SK-N-SH (cell line): ENCODE measurements at regions not wholly inside any gene's neighbourhood (a gene's known extent, or its start where the extent isn't known, plus 50 kb on each side); places are given as distances from the start of the nearest gene placed in this dataset.

ENCODE experiments used
- CTCF ChIA-PET: fragments of 300-600, 350-600 bp; formaldehyde crosslinking; extraction: SDS; loops from one replicate; lab custom pipeline; 2021; lab: Yijun Ruan, JAX
- POLR2A ChIA-PET: fragments of 350-600 bp; sonication (Branson Sonifier 250); formaldehyde crosslinking; extraction: SDS; loops from one replicate; lab custom pipeline; 2020; ENCODE audit warnings: antibody characterized with exemption, inconsistent platforms; lab: Yijun Ruan, JAX
- DNase-seq: peaks from one replicate; pipeline ENCODE4 v3.0.0; 2012
- H2AFZ ChIP-seq: fragments of 200-600 bp; sonication (generic); 2 replicates; pipeline ENCODE4 v1.8.1; 2016; ENCODE audit warnings: antibody characterized with exemption, mild to moderate bottlenecking, low read depth
- H3F3A ChIP-seq: fragments of 200-600 bp; sonication (generic); replicated peaks from 2 replicates; pipeline ENCODE3; 2016; ENCODE audit warnings: antibody characterized with exemption, mild to moderate bottlenecking; ENCODE audit not compliant: insufficient read depth
- H3K27ac ChIP-seq, 2 experiments: fragments of 200-500 bp in 1 of 2; fragments of 200-600 bp in 1 of 2; sonication (Bioruptor generic) in 1 of 2; sonication (generic), shearing (Covaris generic) in 1 of 2; 2 replicates each; pipeline versions ENCODE4 v1.5.1 to v1.6.1; 2014 to 2016; ENCODE audit warnings: low read depth in 2 of 2, inconsistent platforms in 1 of 2, low read length in 1 of 2, mild to moderate bottlenecking in 1 of 2, mixed read lengths in 1 of 2
- H3K27me3 ChIP-seq: fragments of 200-600 bp; sonication (generic), shearing (Covaris generic); 2 replicates; pipeline ENCODE4 v1.6.1; 2016; ENCODE audit warnings: mixed run types; ENCODE audit not compliant: insufficient read depth
- H3K36me3 ChIP-seq, 2 experiments: fragments of 200-500 bp in 1 of 2; fragments of 200-600 bp in 1 of 2; sonication (Bioruptor generic) in 1 of 2; sonication (generic) in 1 of 2; replicated peaks in 1 of 2; 2 replicates each; pipeline versions ENCODE3 to v1.5.1; 2014 to 2016; ENCODE audit warnings: low read length in 1 of 2, mild to moderate bottlenecking in 1 of 2; ENCODE audit not compliant: insufficient read depth in 2 of 2, control insufficient read depth in 1 of 2
- H3K4me1 ChIP-seq, 2 experiments: fragments of 200-500 bp in 1 of 2; fragments of 200-600 bp in 1 of 2; sonication (Bioruptor generic) in 1 of 2; sonication (generic), shearing (Covaris generic) in 1 of 2; 2 replicates each; pipeline versions ENCODE4 v1.5.1 to v1.6.1; 2014 to 2016; ENCODE audit warnings: low read depth in 1 of 2, low read length in 1 of 2, mixed run types in 1 of 2; ENCODE audit not compliant: insufficient read depth in 2 of 2, control insufficient read depth in 1 of 2
- H3K4me2 ChIP-seq: fragments of 200-600 bp; sonication (generic), shearing (Covaris generic); 2 replicates; pipeline ENCODE4 v1.6.1; 2017; ENCODE audit warnings: mixed run types
- H3K4me3 ChIP-seq, 2 experiments: fragments of 200-500 bp in 1 of 2; fragments of 200-600 bp in 1 of 2; sonication (Bioruptor generic) in 1 of 2; sonication (generic), shearing (Covaris generic) in 1 of 2; 2 replicates each; pipeline versions ENCODE4 v1.5.1 to v1.8.1; 2014 to 2016; ENCODE audit warnings: low read depth in 2 of 2, inconsistent platforms in 1 of 2, low read length in 1 of 2, mild to moderate bottlenecking in 1 of 2, mixed read lengths in 1 of 2, moderate library complexity in 1 of 2
- H3K79me2 ChIP-seq: fragments of 200-600 bp; sonication (generic); 2 replicates; pipeline ENCODE4 v1.8.1; 2017; ENCODE audit warnings: mild to moderate bottlenecking; ENCODE audit not compliant: insufficient read depth
- H3K9ac ChIP-seq: fragments of 200-600 bp; sonication (generic); 2 replicates; pipeline ENCODE4 v1.6.1; 2017; ENCODE audit warnings: mixed run types
- H3K9me2 ChIP-seq: fragments of 200-600 bp; sonication (generic); 2 replicates; pipeline ENCODE4 v1.6.1; 2017; ENCODE audit warnings: mixed run types
- H3K9me3 ChIP-seq: fragments of 200-600 bp; sonication (generic); 2 replicates; pipeline ENCODE4 v1.6.1; 2017; ENCODE audit warnings: mixed run types, mild to moderate bottlenecking, moderate library complexity
- H4K20me1 ChIP-seq: fragments of 200-600 bp; sonication (generic); 2 replicates; pipeline ENCODE4 v1.6.1; 2017; ENCODE audit warnings: mild to moderate bottlenecking, mixed run types; ENCODE audit not compliant: insufficient read depth
- FOSL2 ChIP-seq: IDR thresholded peaks from 2 replicates; pipeline ENCODE4 v1.4.0; 2012; ENCODE audit warnings: low read depth, mild to moderate bottlenecking, moderate library complexity, borderline replicate concordance
- FOXJ3 ChIP-seq: sonication (generic); formaldehyde crosslinking; IDR thresholded peaks from 2 replicates; pipeline ENCODE4 v1.5.1; 2020; ENCODE audit warnings: mild to moderate bottlenecking, missing genetic modification reagents
- FOXM1 ChIP-seq: IDR thresholded peaks from 2 replicates; pipeline ENCODE4 v1.4.0; 2012; ENCODE audit warnings: low read depth, mild to moderate bottlenecking
- NRF1 ChIP-seq: IDR thresholded peaks from 2 replicates; pipeline ENCODE4 v1.6.1; 2012; ENCODE audit warnings: low read depth, mild to moderate bottlenecking, low read length
- RAD21 ChIP-seq: IDR thresholded peaks from 2 replicates; pipeline ENCODE4 v1.6.1; 2012; ENCODE audit warnings: mild to moderate bottlenecking, low read length
- RCOR1 ChIP-seq: fragments of 150-350 bp; IDR thresholded peaks from 2 replicates; pipeline ENCODE4 v1.6.1; 2017; ENCODE audit warnings: antibody characterized with exemption, low read length
- RXRA ChIP-seq: IDR thresholded peaks from 2 replicates; pipeline ENCODE4 v1.4.0; 2012; ENCODE audit warnings: low read depth, mild to moderate bottlenecking, borderline replicate concordance
- SIN3A ChIP-seq: IDR thresholded peaks from 2 replicates; pipeline ENCODE4 v1.6.1; 2012; ENCODE audit warnings: low read depth, mild to moderate bottlenecking, low read length, moderate library complexity, borderline replicate concordance
- SMC3 ChIP-seq: IDR thresholded peaks from 2 replicates; pipeline ENCODE4 v1.6.1; 2012; ENCODE audit warnings: low read depth, low read length, improper control_type of control experiment
- TAF1 ChIP-seq: IDR thresholded peaks from 2 replicates; pipeline ENCODE4 v1.6.1; 2012; ENCODE audit warnings: low read depth, mild to moderate bottlenecking, low read length, moderate library complexity, borderline replicate concordance
- TCF12 ChIP-seq: IDR thresholded peaks from 2 replicates; pipeline ENCODE4 v1.4.0; 2012
- TEAD4 ChIP-seq: IDR thresholded peaks from 2 replicates; pipeline ENCODE4 v1.4.0; 2012; ENCODE audit warnings: mild to moderate bottlenecking, borderline replicate concordance; ENCODE audit not compliant: insufficient read depth
- YY1 ChIP-seq: IDR thresholded peaks from 2 replicates; pipeline ENCODE4 v1.4.0; 2012; ENCODE audit warnings: low read depth, mild to moderate bottlenecking
- WGBS: methylation state at CpG from one replicate; pipeline ENCODE4 v1.1.6; 2017; ENCODE audit warnings: low lambda C conversion rate; 5-methylcytosine and 5-hydroxymethylcytosine counted together
- TF ChIP-seq, protein P1 (sequence below): fragments of 200-600 bp; sonication (generic); IDR thresholded peaks from 2 replicates; pipeline ENCODE4 v1.6.1; 2017; ENCODE audit warnings: antibody characterized with exemption, mild to moderate bottlenecking, moderate library complexity
- TF ChIP-seq, protein P2 (sequence below): IDR thresholded peaks from 2 replicates; pipeline ENCODE4 v1.4.0; 2012; ENCODE audit warnings: low read depth, borderline replicate concordance
- TF ChIP-seq, protein P3 (sequence below): IDR thresholded peaks from 2 replicates; pipeline ENCODE4 v1.4.0; 2012; ENCODE audit warnings: low read depth, borderline replicate concordance
- TF ChIP-seq, protein P4 (sequence below): fragments of 150-350 bp; IDR thresholded peaks from 2 replicates; pipeline ENCODE4 v1.6.1; 2017; ENCODE audit warnings: antibody characterized with exemption, low read length, low read depth, borderline replicate concordance
- TF ChIP-seq, protein P5 (sequence below): IDR thresholded peaks from 2 replicates; pipeline ENCODE4 v1.4.0; 2012; ENCODE audit warnings: low read depth
- TF ChIP-seq, protein P6 (sequence below): fragments of 150-350 bp; IDR thresholded peaks from 2 replicates; pipeline ENCODE4 v1.6.1; 2016; ENCODE audit warnings: mild to moderate bottlenecking, low read depth, low read length
- TF ChIP-seq, protein P7 (sequence below): IDR thresholded peaks from 2 replicates; pipeline ENCODE4 v1.6.1; 2012; ENCODE audit warnings: mild to moderate bottlenecking, low read depth, low read length, moderate library complexity

DNA sequence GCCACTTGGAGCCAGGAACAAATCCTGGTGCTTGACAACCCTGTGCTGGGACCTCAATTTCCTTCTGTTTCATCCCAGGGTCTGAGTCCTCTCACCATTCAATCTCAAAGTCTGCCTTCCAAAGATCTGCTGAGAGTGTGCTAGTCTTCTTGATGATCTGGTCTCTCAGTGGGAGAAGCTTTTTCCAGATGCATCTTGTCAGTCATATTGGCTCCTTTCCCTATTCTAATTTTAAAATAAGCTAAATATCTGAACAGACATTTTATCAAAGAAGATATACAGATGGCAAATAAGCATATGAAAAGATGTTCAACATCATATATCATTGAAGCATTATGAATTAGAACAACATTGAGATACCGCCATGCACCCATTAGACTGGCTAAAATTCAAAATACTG is 469.3 kb downstream of the NEBL start:
- Histone ChIP-seq H3K9me2 (no peaks in the 10 kb centered on the region), H3K4me2 (no peak overlapping the region), H3K4me3 (no peak overlapping the region), H3K4me1 (no peaks in the 10 kb centered on the region), H3K36me3 (no peaks in the 10 kb centered on the region), H3K9ac (no peak overlapping the region), H3K9me3 (peaks cover 5% of the 10 kb centered on the region; the same call in 1 of the 2 replicates), H3F3A (no peaks in the 10 kb centered on the region), H3K79me2 (no peaks in the 10 kb centered on the region), H3K27me3 (no peaks in the 10 kb centered on the region), H4K20me1 (no peaks in the 10 kb centered on the region), H3K27ac (no peak overlapping the region), H2AFZ (no peak overlapping the region)
- 24% methylated on average over 1 of the region's 1 CpG for WGBS
- POLR2A ChIA-PET: no interaction called here
- TF ChIP-seq RXRA: no peak
- TF ChIP-seq FOXM1: no peak
- TF ChIP-seq TCF12: no peak
- TF ChIP-seq, protein P1, sequence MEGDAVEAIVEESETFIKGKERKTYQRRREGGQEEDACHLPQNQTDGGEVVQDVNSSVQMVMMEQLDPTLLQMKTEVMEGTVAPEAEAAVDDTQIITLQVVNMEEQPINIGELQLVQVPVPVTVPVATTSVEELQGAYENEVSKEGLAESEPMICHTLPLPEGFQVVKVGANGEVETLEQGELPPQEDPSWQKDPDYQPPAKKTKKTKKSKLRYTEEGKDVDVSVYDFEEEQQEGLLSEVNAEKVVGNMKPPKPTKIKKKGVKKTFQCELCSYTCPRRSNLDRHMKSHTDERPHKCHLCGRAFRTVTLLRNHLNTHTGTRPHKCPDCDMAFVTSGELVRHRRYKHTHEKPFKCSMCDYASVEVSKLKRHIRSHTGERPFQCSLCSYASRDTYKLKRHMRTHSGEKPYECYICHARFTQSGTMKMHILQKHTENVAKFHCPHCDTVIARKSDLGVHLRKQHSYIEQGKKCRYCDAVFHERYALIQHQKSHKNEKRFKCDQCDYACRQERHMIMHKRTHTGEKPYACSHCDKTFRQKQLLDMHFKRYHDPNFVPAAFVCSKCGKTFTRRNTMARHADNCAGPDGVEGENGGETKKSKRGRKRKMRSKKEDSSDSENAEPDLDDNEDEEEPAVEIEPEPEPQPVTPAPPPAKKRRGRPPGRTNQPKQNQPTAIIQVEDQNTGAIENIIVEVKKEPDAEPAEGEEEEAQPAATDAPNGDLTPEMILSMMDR: no peak
- no peak for TF ChIP-seq SIN3A
- no peak for TF ChIP-seq YY1
- TF ChIP-seq, protein P2, sequence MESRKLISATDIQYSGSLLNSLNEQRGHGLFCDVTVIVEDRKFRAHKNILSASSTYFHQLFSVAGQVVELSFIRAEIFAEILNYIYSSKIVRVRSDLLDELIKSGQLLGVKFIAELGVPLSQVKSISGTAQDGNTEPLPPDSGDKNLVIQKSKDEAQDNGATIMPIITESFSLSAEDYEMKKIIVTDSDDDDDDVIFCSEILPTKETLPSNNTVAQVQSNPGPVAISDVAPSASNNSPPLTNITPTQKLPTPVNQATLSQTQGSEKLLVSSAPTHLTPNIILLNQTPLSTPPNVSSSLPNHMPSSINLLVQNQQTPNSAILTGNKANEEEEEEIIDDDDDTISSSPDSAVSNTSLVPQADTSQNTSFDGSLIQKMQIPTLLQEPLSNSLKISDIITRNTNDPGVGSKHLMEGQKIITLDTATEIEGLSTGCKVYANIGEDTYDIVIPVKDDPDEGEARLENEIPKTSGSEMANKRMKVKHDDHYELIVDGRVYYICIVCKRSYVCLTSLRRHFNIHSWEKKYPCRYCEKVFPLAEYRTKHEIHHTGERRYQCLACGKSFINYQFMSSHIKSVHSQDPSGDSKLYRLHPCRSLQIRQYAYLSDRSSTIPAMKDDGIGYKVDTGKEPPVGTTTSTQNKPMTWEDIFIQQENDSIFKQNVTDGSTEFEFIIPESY: no peak
- no peak for TF ChIP-seq RCOR1
- TF ChIP-seq, protein P3, sequence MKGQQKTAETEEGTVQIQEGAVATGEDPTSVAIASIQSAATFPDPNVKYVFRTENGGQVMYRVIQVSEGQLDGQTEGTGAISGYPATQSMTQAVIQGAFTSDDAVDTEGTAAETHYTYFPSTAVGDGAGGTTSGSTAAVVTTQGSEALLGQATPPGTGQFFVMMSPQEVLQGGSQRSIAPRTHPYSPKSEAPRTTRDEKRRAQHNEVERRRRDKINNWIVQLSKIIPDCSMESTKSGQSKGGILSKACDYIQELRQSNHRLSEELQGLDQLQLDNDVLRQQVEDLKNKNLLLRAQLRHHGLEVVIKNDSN: no peak
- no peak for TF ChIP-seq NRF1
- no peak for TF ChIP-seq FOSL2
- no peak for TF ChIP-seq TEAD4
- TF ChIP-seq, protein P4, sequence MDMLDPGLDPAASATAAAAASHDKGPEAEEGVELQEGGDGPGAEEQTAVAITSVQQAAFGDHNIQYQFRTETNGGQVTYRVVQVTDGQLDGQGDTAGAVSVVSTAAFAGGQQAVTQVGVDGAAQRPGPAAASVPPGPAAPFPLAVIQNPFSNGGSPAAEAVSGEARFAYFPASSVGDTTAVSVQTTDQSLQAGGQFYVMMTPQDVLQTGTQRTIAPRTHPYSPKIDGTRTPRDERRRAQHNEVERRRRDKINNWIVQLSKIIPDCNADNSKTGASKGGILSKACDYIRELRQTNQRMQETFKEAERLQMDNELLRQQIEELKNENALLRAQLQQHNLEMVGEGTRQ: no peak
- no peak for TF ChIP-seq FOXJ3 (CRISPR knock-in tag)
- no peak for TF ChIP-seq TAF1
- TF ChIP-seq RAD21: no peak
- TF ChIP-seq, protein P5, sequence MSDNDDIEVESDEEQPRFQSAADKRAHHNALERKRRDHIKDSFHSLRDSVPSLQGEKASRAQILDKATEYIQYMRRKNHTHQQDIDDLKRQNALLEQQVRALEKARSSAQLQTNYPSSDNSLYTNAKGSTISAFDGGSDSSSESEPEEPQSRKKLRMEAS: no peak
- TF ChIP-seq, protein P6, sequence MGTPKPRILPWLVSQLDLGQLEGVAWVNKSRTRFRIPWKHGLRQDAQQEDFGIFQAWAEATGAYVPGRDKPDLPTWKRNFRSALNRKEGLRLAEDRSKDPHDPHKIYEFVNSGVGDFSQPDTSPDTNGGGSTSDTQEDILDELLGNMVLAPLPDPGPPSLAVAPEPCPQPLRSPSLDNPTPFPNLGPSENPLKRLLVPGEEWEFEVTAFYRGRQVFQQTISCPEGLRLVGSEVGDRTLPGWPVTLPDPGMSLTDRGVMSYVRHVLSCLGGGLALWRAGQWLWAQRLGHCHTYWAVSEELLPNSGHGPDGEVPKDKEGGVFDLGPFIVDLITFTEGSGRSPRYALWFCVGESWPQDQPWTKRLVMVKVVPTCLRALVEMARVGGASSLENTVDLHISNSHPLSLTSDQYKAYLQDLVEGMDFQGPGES: no peak
- TF ChIP-seq, protein P7, sequence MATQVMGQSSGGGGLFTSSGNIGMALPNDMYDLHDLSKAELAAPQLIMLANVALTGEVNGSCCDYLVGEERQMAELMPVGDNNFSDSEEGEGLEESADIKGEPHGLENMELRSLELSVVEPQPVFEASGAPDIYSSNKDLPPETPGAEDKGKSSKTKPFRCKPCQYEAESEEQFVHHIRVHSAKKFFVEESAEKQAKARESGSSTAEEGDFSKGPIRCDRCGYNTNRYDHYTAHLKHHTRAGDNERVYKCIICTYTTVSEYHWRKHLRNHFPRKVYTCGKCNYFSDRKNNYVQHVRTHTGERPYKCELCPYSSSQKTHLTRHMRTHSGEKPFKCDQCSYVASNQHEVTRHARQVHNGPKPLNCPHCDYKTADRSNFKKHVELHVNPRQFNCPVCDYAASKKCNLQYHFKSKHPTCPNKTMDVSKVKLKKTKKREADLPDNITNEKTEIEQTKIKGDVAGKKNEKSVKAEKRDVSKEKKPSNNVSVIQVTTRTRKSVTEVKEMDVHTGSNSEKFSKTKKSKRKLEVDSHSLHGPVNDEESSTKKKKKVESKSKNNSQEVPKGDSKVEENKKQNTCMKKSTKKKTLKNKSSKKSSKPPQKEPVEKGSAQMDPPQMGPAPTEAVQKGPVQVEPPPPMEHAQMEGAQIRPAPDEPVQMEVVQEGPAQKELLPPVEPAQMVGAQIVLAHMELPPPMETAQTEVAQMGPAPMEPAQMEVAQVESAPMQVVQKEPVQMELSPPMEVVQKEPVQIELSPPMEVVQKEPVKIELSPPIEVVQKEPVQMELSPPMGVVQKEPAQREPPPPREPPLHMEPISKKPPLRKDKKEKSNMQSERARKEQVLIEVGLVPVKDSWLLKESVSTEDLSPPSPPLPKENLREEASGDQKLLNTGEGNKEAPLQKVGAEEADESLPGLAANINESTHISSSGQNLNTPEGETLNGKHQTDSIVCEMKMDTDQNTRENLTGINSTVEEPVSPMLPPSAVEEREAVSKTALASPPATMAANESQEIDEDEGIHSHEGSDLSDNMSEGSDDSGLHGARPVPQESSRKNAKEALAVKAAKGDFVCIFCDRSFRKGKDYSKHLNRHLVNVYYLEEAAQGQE: no peak
- TF ChIP-seq SMC3: no peak
- TF ChIP-seq, all 33 proteins: peak for 0
- CTCF ChIA-PET: no interaction called here
- DNase-seq: no peak
